Liver (tissue), 8 donors: ENCODE measurements at regions not wholly inside any gene's neighbourhood (a gene's known extent, or its start where the extent isn't known, plus 50 kb on each side); places are given as distances from the start of the nearest gene placed in this dataset.

ENCODE experiments used
- DNase-seq: peaks from one replicate; pipeline ENCODE4 v3.0.0-alpha.2; 2017; ENCODE audit warnings: low spot score
- H3K27ac ChIP-seq, 2 donors: one replicate each; pipeline ENCODE4 v1.7.0; 2013; ENCODE audit warnings: inconsistent platforms in 2 of 2, low read length in 2 of 2, control low read depth in 1 of 2, low read depth in 1 of 2, mild to moderate bottlenecking in 1 of 2
- H3K27me3 ChIP-seq, 4 donors: one replicate each; pipeline versions ENCODE4 v1.6.1 to v1.7.0; 2013; ENCODE audit warnings: low read length in 3 of 4, inconsistent platforms in 1 of 4, mild to moderate bottlenecking in 1 of 4, moderate library complexity in 1 of 4; ENCODE audit not compliant: control insufficient read depth in 4 of 4, insufficient read depth in 4 of 4
- H3K36me3 ChIP-seq, 4 donors: one replicate each; pipeline versions ENCODE4 v1.6.1 to v1.7.0; 2013; ENCODE audit warnings: low read length in 3 of 4, mild to moderate bottlenecking in 3 of 4, low read depth in 1 of 4, moderate library complexity in 1 of 4; ENCODE audit not compliant: control insufficient read depth in 4 of 4, insufficient read depth in 3 of 4
- H3K4me1 ChIP-seq, 4 donors: one replicate each; pipeline versions ENCODE4 v1.6.1 to v1.7.0; 2013; ENCODE audit warnings: low read length in 3 of 4, mild to moderate bottlenecking in 3 of 4, moderate library complexity in 1 of 4; ENCODE audit not compliant: control insufficient read depth in 4 of 4, insufficient read depth in 4 of 4
- H3K4me3 ChIP-seq, 3 donors: one replicate each; pipeline versions ENCODE4 v1.6.1 to v1.7.0; 2013; ENCODE audit warnings: low read length in 3 of 3, control low read depth in 1 of 3, low read depth in 1 of 3, mild to moderate bottlenecking in 1 of 3
- H3K9ac ChIP-seq, 2 donors: one replicate each; pipeline ENCODE4 v1.7.0; 2013; ENCODE audit warnings: low read length in 2 of 2, mild to moderate bottlenecking in 2 of 2, moderate library complexity in 2 of 2, control low read depth in 1 of 2, low read depth in 1 of 2
- H3K9me3 ChIP-seq, 4 donors: one replicate each; pipeline versions ENCODE4 v1.6.1 to v1.7.0; 2013; ENCODE audit warnings: low read length in 3 of 4; ENCODE audit not compliant: control insufficient read depth in 4 of 4
- EGR1 ChIP-seq, 2 donors: IDR thresholded peaks; 2 replicates each; pipeline ENCODE4 v1.6.1; 2016 to 2018; ENCODE audit warnings: antibody characterized with exemption in 2 of 2, low read depth in 2 of 2
- FOXA2 ChIP-seq: IDR thresholded peaks from 2 replicates; pipeline ENCODE4 v1.6.1; 2016; ENCODE audit warnings: antibody characterized with exemption
- GABPA ChIP-seq, 2 donors: IDR thresholded peaks in 1 of 2; conservative IDR thresholded peaks in 1 of 2; 2 replicates each; pipeline ENCODE4 v1.6.1; 2016; ENCODE audit warnings: antibody characterized with exemption in 2 of 2, mild to moderate bottlenecking in 1 of 2, moderate library complexity in 1 of 2
- HNF4A ChIP-seq, 2 donors: conservative IDR thresholded peaks; 2 replicates each; pipeline ENCODE4 v1.6.1; 2016; ENCODE audit warnings: antibody characterized with exemption in 2 of 2, mild to moderate bottlenecking in 2 of 2
- HNF4G ChIP-seq: IDR thresholded peaks from 2 replicates; pipeline ENCODE4 v1.6.1; 2016; ENCODE audit warnings: antibody characterized with exemption
- JUND ChIP-seq, 2 donors: IDR thresholded peaks; 2 replicates each; pipeline ENCODE4 v1.6.1; 2016; ENCODE audit warnings: antibody characterized with exemption in 2 of 2
- NR2F2 ChIP-seq: IDR thresholded peaks from 2 replicates; pipeline ENCODE4 v1.6.1; 2016; ENCODE audit warnings: antibody characterized with exemption
- RAD21 ChIP-seq, 2 donors: IDR thresholded peaks; 2 replicates each; pipeline ENCODE4 v1.6.1; 2016; ENCODE audit warnings: antibody characterized with exemption in 2 of 2, mild to moderate bottlenecking in 2 of 2
- REST ChIP-seq: IDR thresholded peaks from 2 replicates; pipeline ENCODE4 v1.6.1; 2016; ENCODE audit warnings: antibody characterized with exemption, mild to moderate bottlenecking
- RXRA ChIP-seq, 2 donors: IDR thresholded peaks; 2 replicates each; pipeline ENCODE4 v1.6.1; 2017 to 2018; ENCODE audit warnings: antibody characterized with exemption in 2 of 2, mild to moderate bottlenecking in 1 of 2
- SP1 ChIP-seq: IDR thresholded peaks from 2 replicates; pipeline ENCODE4 v1.6.1; 2018; ENCODE audit warnings: antibody characterized with exemption, mild to moderate bottlenecking
- TAF1 ChIP-seq: conservative IDR thresholded peaks from 2 replicates; pipeline ENCODE4 v1.6.1; 2016; ENCODE audit warnings: antibody characterized with exemption, mild to moderate bottlenecking
- YY1 ChIP-seq: IDR thresholded peaks from 2 replicates; pipeline ENCODE4 v1.6.1; 2016; ENCODE audit warnings: antibody characterized with exemption, mild to moderate bottlenecking
- ZBTB33 ChIP-seq: IDR thresholded peaks from 2 replicates; pipeline ENCODE4 v1.6.1; 2016; ENCODE audit warnings: antibody characterized with exemption
- WGBS: extraction: QIAGEN DNeasy Blood & Tissue Kit; methylation state at CpG from one replicate; pipeline ENCODE4 v1.1.7; 2013; 5-methylcytosine and 5-hydroxymethylcytosine counted together
- TF ChIP-seq, protein P1 (sequence below): IDR thresholded peaks from 2 replicates; pipeline ENCODE4 v1.6.1; 2016; ENCODE audit warnings: antibody characterized with exemption
- TF ChIP-seq, protein P2 (sequence below): IDR thresholded peaks from 2 replicates; pipeline ENCODE4 v1.6.1; 2016; ENCODE audit warnings: antibody characterized with exemption
- TF ChIP-seq, protein P3 (sequence below): fragments of 150-350 bp; IDR thresholded peaks from 2 replicates; pipeline ENCODE4 v1.5.1; 2017; ENCODE audit warnings: improper control_type of control experiment, low read depth, low read length; ENCODE audit not compliant: missing input control
- donor health status: healthy.
- donor health status: healthy.
- donor health status: healthy.
- donor health status: healthy.
- donor health status: healthy.

GRCh38 chr12:89179245-89179644 is 173.1 kb downstream of the DUSP6 start:
- H3K27me3 ChIP-seq, result no peaks in the 10 kb centered on the region
- TF ChIP-seq REST (no peak), NR2F2 (no peak), SP1 (no peak), ZBTB33 (no peak), JUND (IDR thresholded peaks at IDR 0.05) (no peak), RAD21 (IDR thresholded peaks at IDR 0.05) (no peak), GABPA (IDR thresholded peaks at IDR 0.05 in 1 of 2, conservative IDR thresholded peaks at IDR 0.05 in 1 of 2) (no peak)
- TF ChIP-seq, protein P1, sequence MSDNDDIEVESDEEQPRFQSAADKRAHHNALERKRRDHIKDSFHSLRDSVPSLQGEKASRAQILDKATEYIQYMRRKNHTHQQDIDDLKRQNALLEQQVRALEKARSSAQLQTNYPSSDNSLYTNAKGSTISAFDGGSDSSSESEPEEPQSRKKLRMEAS, result no peak
- TF ChIP-seq, protein P2, sequence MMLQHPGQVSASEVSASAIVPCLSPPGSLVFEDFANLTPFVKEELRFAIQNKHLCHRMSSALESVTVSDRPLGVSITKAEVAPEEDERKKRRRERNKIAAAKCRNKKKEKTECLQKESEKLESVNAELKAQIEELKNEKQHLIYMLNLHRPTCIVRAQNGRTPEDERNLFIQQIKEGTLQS, result no peak
- WGBS, result 88% methylated on average over 1 of the region's 1 CpG
- DNase-seq, result no peak
- peaks cover 2 to 18% (median 4%) of the 10 kb centered on the region in 4 donors for H3K4me1 ChIP-seq
- no peaks in the 10 kb centered on the region for H3K36me3 ChIP-seq
- H3K4me3 ChIP-seq, result no peak overlapping the region
- H3K9ac ChIP-seq, result no peak overlapping the region
- H3K9me3 ChIP-seq, result no peaks in the 10 kb centered on the region
- H3K27ac ChIP-seq, result no peak overlapping the region

DNA sequence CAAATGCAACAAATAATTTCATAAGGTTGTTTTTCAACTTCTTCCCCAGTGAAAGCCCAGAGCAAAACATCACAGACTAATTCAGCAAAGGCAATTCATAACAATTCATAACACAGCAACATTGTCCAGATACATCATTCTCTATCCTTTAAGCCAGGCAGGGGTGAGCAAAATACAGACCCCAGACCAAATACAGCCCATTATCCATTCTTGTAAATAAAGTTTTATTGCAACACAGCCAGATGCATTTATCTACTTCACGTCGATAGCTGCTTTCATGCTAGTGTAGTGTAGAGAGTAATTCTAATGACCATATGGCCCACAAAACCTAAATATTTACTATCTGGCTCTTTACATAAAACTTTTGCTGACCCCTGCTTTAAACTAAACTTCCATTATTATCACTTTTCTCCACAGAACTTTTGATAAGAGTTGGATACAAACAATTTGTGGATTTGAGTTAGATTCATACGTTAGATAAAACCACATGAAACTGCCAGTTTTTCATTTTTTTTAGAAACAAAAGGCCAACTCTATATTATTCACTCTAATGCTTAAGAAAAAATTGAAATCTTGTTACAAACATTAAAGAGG is 174.4 kb downstream of the DUSP6 start:
- WGBS, result 94% methylated on average over 3 of the region's 3 CpGs
- peaks cover 0 to 9% (median 3%) of the 10 kb centered on the region in 4 donors for H3K4me1 ChIP-seq
- TF ChIP-seq, protein P1, result no peak
- TF ChIP-seq REST (no peak), HNF4G (no peak), EGR1 (IDR thresholded peaks at IDR 0.05; ENCODE audit: low read depth in 2 of 2) (no peak), RAD21 (IDR thresholded peaks at IDR 0.05) (no peak), JUND (IDR thresholded peaks at IDR 0.05) (no peak), YY1 (no peak), SP1 (no peak), FOXA2 (no peak), GABPA (IDR thresholded peaks at IDR 0.05 in 1 of 2, conservative IDR thresholded peaks at IDR 0.05 in 1 of 2) (no peak), NR2F2 (no peak), ZBTB33 (no peak), TAF1 (no peak), RXRA (IDR thresholded peaks at IDR 0.05) (no peak), HNF4A (conservative IDR thresholded peaks at IDR 0.05) (no peak)
- TF ChIP-seq, protein P3, sequence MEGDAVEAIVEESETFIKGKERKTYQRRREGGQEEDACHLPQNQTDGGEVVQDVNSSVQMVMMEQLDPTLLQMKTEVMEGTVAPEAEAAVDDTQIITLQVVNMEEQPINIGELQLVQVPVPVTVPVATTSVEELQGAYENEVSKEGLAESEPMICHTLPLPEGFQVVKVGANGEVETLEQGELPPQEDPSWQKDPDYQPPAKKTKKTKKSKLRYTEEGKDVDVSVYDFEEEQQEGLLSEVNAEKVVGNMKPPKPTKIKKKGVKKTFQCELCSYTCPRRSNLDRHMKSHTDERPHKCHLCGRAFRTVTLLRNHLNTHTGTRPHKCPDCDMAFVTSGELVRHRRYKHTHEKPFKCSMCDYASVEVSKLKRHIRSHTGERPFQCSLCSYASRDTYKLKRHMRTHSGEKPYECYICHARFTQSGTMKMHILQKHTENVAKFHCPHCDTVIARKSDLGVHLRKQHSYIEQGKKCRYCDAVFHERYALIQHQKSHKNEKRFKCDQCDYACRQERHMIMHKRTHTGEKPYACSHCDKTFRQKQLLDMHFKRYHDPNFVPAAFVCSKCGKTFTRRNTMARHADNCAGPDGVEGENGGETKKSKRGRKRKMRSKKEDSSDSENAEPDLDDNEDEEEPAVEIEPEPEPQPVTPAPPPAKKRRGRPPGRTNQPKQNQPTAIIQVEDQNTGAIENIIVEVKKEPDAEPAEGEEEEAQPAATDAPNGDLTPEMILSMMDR, result no peak

More for the DNA sequence above, 174.4 kb downstream of the DUSP6 start:
- Histone ChIP-seq H3K36me3 (no peaks in the 10 kb centered on the region), H3K27ac (no peak overlapping the region), H3K9ac (no peak overlapping the region), H3K4me3 (no peak overlapping the region), H3K27me3 (no peaks in the 10 kb centered on the region), H3K9me3 (no peaks in the 10 kb centered on the region)
- no peak for DNase-seq
